Body of pancreas (tissue), 4 donors: ENCODE measurements at regions not wholly inside any gene's neighbourhood (a gene's known extent, or its start where the extent isn't known, plus 50 kb on each side); places are given as distances from the start of the nearest gene placed in this dataset.
"Not testable (repeated sequence)": the region's sequence is repeated elsewhere in the genome, so short reads cannot be mapped to it uniquely, and the experiment has no call there.

Experiments
- POLR2A ChIP-seq, 3 donors: fragments of 450-650 bp; IDR thresholded peaks; one replicate each; pipeline ENCODE4 v1.6.1; 2016; ENCODE audit warnings: antibody characterized with exemption in 3 of 3, mild to moderate bottlenecking in 2 of 3
- TF ChIP-seq, protein P1 (sequence below), 7 experiments: fragments of 450-650 bp in 4 of 7; fragments of 200-600 bp in 3 of 7; sonication (generic) in 3 of 7; IDR thresholded peaks; one replicate each; pipeline ENCODE4 v1.5.1; 2016 to 2019; ENCODE audit warnings: antibody characterized with exemption in 7 of 7

DNA sequence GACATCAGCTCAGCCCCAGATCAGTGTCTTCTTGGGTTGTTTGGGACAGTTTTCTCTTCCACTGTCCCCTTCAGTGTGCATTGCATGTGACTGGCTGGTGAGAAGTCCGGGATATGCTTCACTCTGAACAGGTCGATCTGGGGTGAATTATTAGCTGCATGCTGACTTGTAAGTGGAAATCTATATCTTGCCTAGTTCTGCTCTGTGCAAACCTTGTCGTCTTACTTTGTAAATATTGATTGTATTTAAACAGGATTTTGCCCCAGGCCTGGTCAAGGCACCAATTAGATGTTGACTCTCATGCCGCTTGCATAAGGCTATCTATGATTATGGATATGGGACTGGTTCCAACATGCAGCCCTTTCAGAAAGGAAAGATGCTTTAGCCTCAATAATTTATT lies 669.7 kb downstream of the TYW1 start:
- TF ChIP-seq, protein P1, sequence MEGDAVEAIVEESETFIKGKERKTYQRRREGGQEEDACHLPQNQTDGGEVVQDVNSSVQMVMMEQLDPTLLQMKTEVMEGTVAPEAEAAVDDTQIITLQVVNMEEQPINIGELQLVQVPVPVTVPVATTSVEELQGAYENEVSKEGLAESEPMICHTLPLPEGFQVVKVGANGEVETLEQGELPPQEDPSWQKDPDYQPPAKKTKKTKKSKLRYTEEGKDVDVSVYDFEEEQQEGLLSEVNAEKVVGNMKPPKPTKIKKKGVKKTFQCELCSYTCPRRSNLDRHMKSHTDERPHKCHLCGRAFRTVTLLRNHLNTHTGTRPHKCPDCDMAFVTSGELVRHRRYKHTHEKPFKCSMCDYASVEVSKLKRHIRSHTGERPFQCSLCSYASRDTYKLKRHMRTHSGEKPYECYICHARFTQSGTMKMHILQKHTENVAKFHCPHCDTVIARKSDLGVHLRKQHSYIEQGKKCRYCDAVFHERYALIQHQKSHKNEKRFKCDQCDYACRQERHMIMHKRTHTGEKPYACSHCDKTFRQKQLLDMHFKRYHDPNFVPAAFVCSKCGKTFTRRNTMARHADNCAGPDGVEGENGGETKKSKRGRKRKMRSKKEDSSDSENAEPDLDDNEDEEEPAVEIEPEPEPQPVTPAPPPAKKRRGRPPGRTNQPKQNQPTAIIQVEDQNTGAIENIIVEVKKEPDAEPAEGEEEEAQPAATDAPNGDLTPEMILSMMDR (IDR thresholded peaks at IDR 0.05) = not testable (repeated sequence)
- TF ChIP-seq POLR2A (IDR thresholded peaks at IDR 0.05) = not testable (repeated sequence)
